Stimulated activated CD8-positive, alpha-beta memory T cell treated with anti-CD3 and anti-CD28 coated beads, Interleukin-7, amount 100 ng/mL, for 48 hours (primary cell): ENCODE measurements at regions not wholly inside any gene's neighbourhood (a gene's known extent, or its start where the extent isn't known, plus 50 kb on each side); places are given as distances from the start of the nearest gene placed in this dataset.
"Not testable (repeated sequence)": the region's sequence is repeated elsewhere in the genome, so short reads cannot be mapped to it uniquely, and the experiment has no call there.

ENCODE experiments used
- DNase-seq, 2 donors: peaks; one replicate each; pipeline ENCODE4 v3.0.0-alpha.2; 2020; ENCODE audit warnings: low read depth in 1 of 2; ENCODE audit errors: extremely low read depth in 1 of 2

- DNase-seq = no peak
Observed at GRCh38 chr2:120528051-120528692, 182.2 kb downstream of the INHBB start.

GRCh38 chr2:120528693-120529076 is 182.7 kb downstream of the INHBB start:
- no peak for DNase-seq

- DNase-seq = no peak
Observed at GRCh38 chr2:120530781-120531180, 184.8 kb downstream of the INHBB start.

GRCh38 chr2:120531365-120531764 is 185.4 kb downstream of the INHBB start:
- DNase-seq = no peak

- DNase-seq = no peak
Observed at GRCh38 chr2:120531863-120532600, 186.1 kb downstream of the INHBB start.

GRCh38 chr2:120533625-120534024 is 187.7 kb downstream of the INHBB start:
- DNase-seq = no peak

GRCh38 chr2:120534457-120534856 is 188.5 kb downstream of the INHBB start:
- DNase-seq = no peak

GRCh38 chr2:120535081-120535480 is 189.1 kb downstream of the INHBB start:
- DNase-seq = no peak

GRCh38 chr2:120536141-120536540 is 190.2 kb downstream of the INHBB start:
- no peak for DNase-seq

- DNase-seq = no peak
Observed at GRCh38 chr2:120538691-120539423, 192.9 kb downstream of the INHBB start.

GRCh38 chr2:120539424-120539936 is 193.5 kb downstream of the INHBB start:
- DNase-seq = no peak

- no peak for DNase-seq
Observed at GRCh38 chr2:120539937-120540718, 194.2 kb downstream of the INHBB start.

- DNase-seq = no peak
Observed at GRCh38 chr2:120540719-120541552, 194.7 kb upstream of the GLI2 start.

- DNase-seq = no peak
Observed at GRCh38 chr2:120541553-120541932, 194.1 kb upstream of the GLI2 start.

GRCh38 chr2:120541972-120542670 is 193.5 kb upstream of the GLI2 start:
- no peak for DNase-seq

- no peak for DNase-seq
Observed at GRCh38 chr2:120542911-120543527, 192.6 kb upstream of the GLI2 start.

GRCh38 chr2:120543899-120544298 is 191.8 kb upstream of the GLI2 start:
- DNase-seq = no peak

- no peak for DNase-seq
Observed at GRCh38 chr2:120544522-120544921, 191.1 kb upstream of the GLI2 start.

GRCh38 chr2:120545007-120545406 is 190.7 kb upstream of the GLI2 start:
- not testable (repeated sequence) for DNase-seq
